ENCODE measurements at regions not wholly inside any gene's neighbourhood (a gene's known extent, or its start where the extent isn't known, plus 50 kb on each side); places are given as distances from the start of the nearest gene placed in this dataset.

- DNase-seq = no peak
These were observed 60.8 kb upstream of the RPS6KA2 start for GRCh38 chr6:166687879-166688205.

DNA sequence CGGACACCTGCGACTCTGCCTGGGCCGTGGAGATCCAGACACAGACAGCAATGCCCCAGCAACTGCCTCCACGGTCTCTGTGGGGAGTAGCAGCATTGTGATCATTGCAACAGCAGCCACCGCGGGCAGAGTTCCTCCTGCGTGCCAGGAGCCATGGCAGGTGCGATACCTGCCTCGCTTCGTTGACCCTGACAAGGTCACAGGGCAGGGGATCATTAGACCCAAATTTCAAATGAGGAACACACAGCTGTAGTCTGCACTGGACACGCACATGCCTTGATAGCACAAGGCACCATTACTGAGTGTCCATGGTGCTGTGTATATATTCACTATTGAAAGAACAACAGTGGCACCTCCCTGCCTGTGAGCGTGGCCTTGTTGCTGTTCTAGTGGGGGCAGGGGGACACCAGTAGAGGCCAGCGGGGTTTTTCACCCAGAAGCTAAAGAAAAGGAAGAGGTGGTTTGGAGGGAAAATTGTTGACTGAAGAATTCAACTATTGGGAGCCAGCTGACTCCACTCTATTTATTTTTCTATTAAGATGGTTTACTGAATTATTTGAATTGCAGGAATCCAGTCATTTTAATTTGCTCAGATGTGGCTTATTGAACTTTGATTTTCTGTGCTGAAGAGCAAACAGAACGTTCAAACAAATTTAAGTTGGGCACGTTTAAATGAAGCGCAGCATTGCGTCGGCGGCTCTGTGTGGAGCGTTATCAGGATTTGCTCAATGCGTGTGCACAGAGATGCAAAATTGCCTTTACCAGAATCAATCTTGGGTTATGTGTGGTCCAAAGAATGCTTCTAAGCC is 60.2 kb upstream of the RPS6KA2 start:
- no peak for DNase-seq

GRCh38 chr6:166686317-166686716 is 59.3 kb upstream of the RPS6KA2 start:
- no peak for DNase-seq

- DNase-seq = no peak
These were observed 57.8 kb upstream of the RPS6KA2 start for GRCh38 chr6:166684866-166685265.

DNA sequence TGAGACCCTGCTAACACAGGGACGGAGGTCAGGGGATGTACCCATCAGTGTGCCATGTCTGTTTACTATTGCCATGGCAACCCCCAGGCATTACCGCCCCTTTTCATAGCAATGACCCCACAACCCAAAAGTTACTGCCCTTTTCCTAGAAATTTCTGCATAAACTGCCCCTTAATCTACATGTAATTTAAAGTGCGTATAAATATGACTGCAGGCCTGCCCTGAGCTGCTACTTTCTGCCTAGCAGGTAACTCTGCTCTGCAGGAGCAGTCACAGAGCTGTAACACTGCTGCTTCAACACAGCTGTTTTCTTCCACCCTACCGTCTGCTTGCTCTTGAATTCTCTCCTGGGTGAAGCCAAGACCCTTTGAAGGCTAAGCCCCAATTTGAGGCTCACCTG is 57.1 kb upstream of the RPS6KA2 start:
- DNase-seq = no peak

DNA sequence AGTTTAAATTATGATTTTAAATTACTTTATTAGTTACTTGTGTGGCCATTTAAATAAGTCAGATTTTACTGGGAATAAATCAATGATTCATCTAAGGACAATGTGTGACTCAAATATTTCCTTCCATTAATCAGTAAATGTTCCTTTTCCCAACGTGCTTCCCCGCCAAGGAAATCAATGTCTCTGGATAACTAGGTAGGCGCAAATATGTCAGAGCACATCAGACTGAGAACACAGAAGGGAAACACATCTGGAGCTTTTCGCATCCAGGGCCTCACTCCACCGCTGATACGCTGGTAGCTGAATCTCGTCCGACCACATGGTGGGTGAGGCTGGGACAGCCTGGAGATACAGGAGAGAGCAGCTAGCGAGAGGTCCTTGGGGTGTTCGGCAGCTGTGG is 56.4 kb upstream of the RPS6KA2 start:
- DNase-seq = no peak

- no peak for DNase-seq
These were observed 52.5 kb upstream of the RPS6KA2 start for GRCh38 chr6:166679566-166679965.

- DNase-seq = no peak
These were observed 51.4 kb upstream of the RPS6KA2 start for GRCh38 chr6:166678426-166678825.

DNA sequence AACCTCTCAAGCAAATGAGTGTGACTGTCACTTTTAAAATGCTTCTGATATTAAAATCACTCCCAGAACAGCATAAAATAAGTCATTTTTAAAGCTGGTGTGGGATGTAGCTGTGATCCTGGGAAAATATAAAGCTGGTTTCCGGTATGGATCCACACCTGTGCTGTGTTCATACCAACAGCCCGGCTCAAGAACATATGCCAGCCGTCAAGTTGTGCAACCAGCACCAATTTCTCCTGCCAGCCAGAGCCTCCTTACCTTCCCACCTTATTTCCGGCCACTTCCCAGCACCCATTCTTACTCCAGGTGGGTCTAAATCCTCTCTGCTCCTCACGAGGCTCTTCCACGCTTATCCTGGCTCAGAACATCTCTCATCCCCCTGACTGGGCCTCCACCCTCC is 50.9 kb upstream of the RPS6KA2 start:
- DNase-seq = no peak
